ENCODE measurements at regions not wholly inside any gene's neighbourhood (a gene's known extent, or its start where the extent isn't known, plus 50 kb on each side); places are given as distances from the start of the nearest gene placed in this dataset.

DNA sequence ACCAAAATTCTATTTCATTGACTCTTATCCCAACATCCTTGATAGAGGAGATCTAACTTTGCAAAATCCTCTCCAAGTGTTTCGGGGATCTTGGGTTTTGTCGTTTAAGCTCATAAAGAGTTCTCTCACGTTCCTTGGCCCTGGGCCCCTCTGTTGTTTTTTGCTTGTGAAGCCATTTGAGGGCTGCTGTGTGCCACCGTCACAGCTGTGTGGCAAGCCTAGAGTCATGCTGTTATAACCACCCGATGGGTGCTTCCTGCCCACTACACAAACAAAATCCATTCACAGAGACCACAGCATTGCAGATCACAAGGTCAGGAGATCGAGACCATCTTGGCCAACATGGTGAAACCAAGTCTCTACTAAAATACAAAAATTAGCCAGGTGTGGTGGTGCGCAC is 154.1 kb downstream of the ADSS2 start:
- TF ChIP-seq, protein P1, sequence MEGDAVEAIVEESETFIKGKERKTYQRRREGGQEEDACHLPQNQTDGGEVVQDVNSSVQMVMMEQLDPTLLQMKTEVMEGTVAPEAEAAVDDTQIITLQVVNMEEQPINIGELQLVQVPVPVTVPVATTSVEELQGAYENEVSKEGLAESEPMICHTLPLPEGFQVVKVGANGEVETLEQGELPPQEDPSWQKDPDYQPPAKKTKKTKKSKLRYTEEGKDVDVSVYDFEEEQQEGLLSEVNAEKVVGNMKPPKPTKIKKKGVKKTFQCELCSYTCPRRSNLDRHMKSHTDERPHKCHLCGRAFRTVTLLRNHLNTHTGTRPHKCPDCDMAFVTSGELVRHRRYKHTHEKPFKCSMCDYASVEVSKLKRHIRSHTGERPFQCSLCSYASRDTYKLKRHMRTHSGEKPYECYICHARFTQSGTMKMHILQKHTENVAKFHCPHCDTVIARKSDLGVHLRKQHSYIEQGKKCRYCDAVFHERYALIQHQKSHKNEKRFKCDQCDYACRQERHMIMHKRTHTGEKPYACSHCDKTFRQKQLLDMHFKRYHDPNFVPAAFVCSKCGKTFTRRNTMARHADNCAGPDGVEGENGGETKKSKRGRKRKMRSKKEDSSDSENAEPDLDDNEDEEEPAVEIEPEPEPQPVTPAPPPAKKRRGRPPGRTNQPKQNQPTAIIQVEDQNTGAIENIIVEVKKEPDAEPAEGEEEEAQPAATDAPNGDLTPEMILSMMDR (conservative IDR thresholded peaks at IDR 0.05 in 1 of 2, IDR thresholded peaks at IDR 0.05 in 1 of 2; ENCODE audit: extremely low read depth in 1 of 2, insufficient read depth in 1 of 2, low read depth in 1 of 2, low read length in 2 of 2), result no peak
- no peak for TF ChIP-seq EZH2 (IDR thresholded peaks at IDR 0.05; ENCODE audit: borderline replicate concordance, low read length)

Measured in mammary epithelial cell (primary cell).